ENCODE measurements at regions not wholly inside any gene's neighbourhood (a gene's known extent, or its start where the extent isn't known, plus 50 kb on each side); places are given as distances from the start of the nearest gene placed in this dataset.

GRCh38 chr4:12729384-12729783 lies 754.8 kb downstream of the RAB28 start:
- no peak for DNase-seq (ENCODE audit: low read depth in 3 of 3, low spot score in 2 of 3)

GRCh38 chr4:12724510-12724909 lies 759.6 kb downstream of the RAB28 start:
- no peak for DNase-seq (ENCODE audit: low read depth in 3 of 3, low spot score in 2 of 3)

GRCh38 chr4:12723849-12724447 lies 760.2 kb downstream of the RAB28 start:
- DNase-seq (ENCODE audit: low read depth in 3 of 3, low spot score in 2 of 3) = no peak

DNA sequence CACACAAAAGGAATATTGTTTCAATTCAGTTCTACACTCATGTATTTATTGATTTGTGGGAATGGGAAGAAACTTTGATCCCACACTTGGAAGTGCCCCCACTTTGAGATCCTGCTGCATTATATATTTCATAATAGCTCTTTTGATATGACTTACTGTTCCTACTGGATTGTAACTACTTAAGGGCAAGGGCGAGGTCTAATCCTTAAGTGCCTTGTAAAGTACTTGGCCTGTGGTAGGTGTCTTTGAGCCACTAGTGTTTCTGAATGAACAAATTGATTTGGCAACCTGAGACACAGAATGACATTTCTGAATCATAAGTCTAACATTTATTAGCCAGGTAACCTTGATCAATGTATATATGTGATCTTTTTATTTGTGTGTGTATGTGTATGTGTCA lies 767.2 kb downstream of the RAB28 start:
- DNase-seq (ENCODE audit: low read depth in 3 of 3, low spot score in 2 of 3) = no peak

- no peak for DNase-seq (ENCODE audit: low read depth in 3 of 3, low spot score in 2 of 3)
Measured at GRCh38 chr4:12712648-12713339, 771.3 kb downstream of the RAB28 start.

DNA sequence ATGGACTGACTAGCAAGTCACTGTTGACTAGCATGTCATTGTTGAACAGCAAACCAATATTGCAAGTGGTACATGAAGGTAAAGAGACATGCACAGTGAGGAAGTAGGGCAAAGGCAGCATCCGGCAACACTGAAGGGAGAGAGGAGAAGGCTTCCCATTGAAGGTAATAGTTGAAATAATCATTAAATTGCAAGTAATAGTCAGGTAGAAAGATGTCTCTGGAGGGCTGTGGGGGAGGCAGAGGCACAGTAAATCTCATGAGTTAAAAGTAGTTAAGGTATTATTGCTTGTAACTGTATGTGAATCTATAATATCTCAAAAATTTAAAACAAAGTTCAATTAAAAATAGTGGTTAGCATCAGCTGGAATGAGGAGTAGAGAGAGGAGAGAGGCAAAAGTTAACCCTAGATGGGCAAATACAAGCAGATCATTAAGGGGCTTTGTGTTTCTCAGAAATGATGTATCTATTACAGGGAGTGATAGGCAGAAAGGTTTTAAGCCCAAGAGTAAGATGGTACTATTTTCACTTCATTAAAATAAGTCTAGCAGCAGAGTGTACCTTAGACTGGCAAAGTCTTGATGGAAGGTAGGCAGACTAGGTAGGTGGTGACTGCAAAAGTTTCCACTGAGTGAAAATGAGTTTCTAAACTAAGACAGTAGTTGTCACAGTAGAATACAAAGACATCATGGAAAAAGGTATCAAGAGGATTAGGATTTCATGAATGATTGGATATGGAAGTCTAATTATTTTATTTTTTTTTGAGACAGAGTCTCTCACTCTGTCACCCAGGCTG lies 776.6 kb downstream of the RAB28 start:
- DNase-seq (ENCODE audit: low read depth in 3 of 3, low spot score in 2 of 3) = no peak

DNA sequence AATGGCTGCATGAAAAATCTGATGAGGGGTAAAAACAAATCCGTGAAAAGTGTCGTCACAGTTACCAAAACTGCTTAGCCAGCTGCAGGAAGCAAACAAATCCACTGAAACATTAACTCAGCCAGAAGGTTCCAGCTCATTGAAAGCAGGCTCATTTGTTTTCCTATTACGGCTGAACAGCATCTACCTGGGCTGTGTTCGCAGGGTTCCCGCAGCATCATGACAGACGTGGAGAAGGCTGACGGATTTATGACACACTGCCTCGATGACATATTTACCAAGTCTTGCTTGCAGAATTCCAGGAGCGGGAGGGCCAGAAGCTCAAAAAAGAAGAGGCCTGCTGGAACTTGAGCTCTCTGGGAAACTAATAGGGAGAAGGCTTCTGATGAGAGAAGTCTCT lies 781.1 kb downstream of the RAB28 start:
- peak in 1 of 3 donors; percentile 23 for DNase-seq (ENCODE audit: low read depth in 3 of 3, low spot score in 2 of 3)

DNA sequence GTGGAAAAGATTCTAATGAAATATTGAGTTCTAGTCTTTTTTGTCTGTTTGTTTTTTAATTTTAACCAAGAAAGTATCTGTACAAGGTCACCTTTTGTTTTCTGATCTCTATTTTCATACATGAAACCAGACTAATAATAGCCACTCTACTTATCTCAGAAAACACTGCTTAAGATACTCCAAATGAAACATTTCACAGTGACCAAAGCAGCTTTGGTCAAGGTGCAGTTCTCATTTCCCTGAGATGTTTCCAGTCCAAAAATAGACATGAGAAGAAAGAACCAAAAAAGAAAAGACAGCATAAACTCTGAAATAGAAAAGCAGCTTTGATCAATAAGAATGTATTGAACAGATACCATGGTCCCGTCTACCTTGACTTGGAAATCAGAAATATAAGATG lies 782.8 kb downstream of the RAB28 start:
- no peak for DNase-seq (ENCODE audit: low read depth in 3 of 3, low spot score in 2 of 3)

DNA sequence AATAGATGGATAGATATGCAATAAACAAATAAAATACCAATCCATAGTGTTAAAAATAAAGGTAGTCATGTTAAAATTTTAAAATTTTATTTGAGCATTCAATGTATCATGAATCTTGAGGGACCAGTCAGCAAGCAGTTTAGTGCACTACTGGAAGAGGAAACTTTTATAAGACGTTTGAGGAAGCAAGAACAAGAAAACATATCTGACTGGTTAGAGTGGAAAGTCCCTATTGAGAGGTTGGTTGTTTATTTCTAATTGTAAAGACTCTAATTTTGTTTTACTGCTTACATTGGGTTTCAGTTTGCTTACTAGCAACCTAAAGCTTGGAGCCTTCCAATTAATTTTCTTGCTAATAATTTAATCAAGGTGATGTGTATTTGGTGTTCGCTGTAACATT lies 786.2 kb downstream of the RAB28 start:
- DNase-seq (ENCODE audit: low read depth in 3 of 3, low spot score in 2 of 3) = no peak

- DNase-seq (ENCODE audit: low read depth in 3 of 3, low spot score in 2 of 3) = no peak
Measured at GRCh38 chr4:12692815-12693214, 791.3 kb downstream of the RAB28 start.

GRCh38 chr4:12691168-12691567 lies 793.0 kb downstream of the RAB28 start:
- no peak for DNase-seq (ENCODE audit: low read depth in 3 of 3, low spot score in 2 of 3)

DNA sequence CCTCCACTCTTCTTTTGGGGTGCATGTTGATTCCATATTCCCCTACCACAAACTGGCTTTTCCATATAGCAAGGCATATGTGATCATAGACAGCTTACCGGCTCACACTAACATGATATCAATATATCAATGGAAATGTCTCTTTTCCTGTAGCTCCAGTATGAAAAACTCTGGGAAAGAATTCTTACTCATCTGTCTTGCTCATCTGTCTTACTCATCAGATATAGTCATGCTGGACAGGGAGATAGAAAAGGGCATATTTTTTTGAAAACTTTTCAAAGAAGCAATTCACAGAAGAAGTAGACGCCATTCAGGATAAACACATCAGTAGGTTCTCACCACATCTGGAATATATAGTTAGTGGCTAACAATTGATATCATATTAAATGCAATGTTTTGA lies 794.7 kb downstream of the RAB28 start:
- no peak for DNase-seq (ENCODE audit: low read depth in 3 of 3, low spot score in 2 of 3)

- DNase-seq (ENCODE audit: low read depth in 3 of 3, low spot score in 2 of 3) = no peak
Measured at GRCh38 chr4:12679217-12679616, 804.9 kb downstream of the RAB28 start.

DNA sequence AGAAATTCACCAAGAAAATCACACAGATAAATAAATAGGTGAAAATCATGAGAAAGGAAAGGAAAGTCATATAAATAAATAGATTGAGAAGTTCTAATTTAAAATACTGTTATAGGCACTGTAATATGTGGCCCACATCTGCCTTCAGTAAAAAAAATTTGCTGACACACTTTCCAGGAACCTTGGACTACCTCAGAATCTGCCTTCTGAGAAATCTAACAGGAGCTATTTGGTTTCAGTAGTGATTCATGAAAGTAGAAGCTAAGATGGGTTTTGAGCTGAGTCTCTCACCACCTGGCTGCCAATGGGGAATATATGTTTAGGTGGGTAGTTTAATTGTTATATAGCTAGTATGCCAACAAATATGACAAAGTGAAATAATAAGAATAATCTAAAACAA lies 810.0 kb downstream of the RAB28 start:
- DNase-seq (ENCODE audit: low read depth in 3 of 3, low spot score in 2 of 3) = no peak

- no peak for DNase-seq (ENCODE audit: low read depth in 3 of 3, low spot score in 2 of 3)
Measured at GRCh38 chr4:12672303-12672702, 811.8 kb downstream of the RAB28 start.

DNA sequence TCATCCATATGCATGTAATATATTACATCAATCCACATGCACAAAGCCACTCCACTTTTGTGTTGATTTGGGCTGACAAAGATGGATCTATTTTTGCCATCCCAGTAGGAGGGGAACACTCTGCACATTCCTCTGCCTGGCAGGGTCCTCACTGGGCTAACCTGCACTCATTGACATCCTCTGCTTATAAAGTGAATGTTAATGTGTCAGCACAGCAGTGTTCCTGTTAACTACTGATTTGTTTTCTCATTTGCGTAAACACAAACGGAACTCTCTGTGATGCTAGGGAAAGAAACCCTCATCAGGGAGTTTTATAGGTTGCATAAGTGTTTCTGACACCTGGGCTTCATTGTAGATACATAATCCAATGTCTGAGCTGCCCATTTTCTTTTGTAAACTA lies 826.0 kb downstream of the RAB28 start:
- DNase-seq (ENCODE audit: low read depth in 3 of 3, low spot score in 2 of 3) = no peak

- no peak for DNase-seq (ENCODE audit: low read depth in 3 of 3, low spot score in 2 of 3)
Measured at GRCh38 chr4:12651876-12652275, 832.3 kb downstream of the RAB28 start.

- DNase-seq (ENCODE audit: low read depth in 3 of 3, low spot score in 2 of 3) = no peak
Measured at GRCh38 chr4:12645732-12646131, 838.4 kb downstream of the RAB28 start.

- DNase-seq (ENCODE audit: low read depth in 3 of 3, low spot score in 2 of 3) = no peak
Measured at GRCh38 chr4:12644261-12644660, 839.9 kb downstream of the RAB28 start.

GRCh38 chr4:12636191-12636590 lies 847.9 kb downstream of the RAB28 start:
- DNase-seq (ENCODE audit: low read depth in 3 of 3, low spot score in 2 of 3) = no peak

GRCh38 chr4:12635629-12636028 lies 848.5 kb downstream of the RAB28 start:
- no peak for DNase-seq (ENCODE audit: low read depth in 3 of 3, low spot score in 2 of 3)

GRCh38 chr4:12633053-12633651 lies 851.0 kb downstream of the RAB28 start:
- DNase-seq (ENCODE audit: low read depth in 3 of 3, low spot score in 2 of 3) = peak; percentile 48 to 61 (median 50)

Data from right renal cortex interstitium (tissue), 3 donors.